Forelimb muscle (tissue), 1 donor: ENCODE measurements at regions not wholly inside any gene's neighbourhood (a gene's known extent, or its start where the extent isn't known, plus 50 kb on each side); places are given as distances from the start of the nearest gene placed in this dataset.
"Not testable (repeated sequence)": the region's sequence is repeated elsewhere in the genome, so short reads cannot be mapped to it uniquely, and the experiment has no call there.

Source experiments
- DNase-seq: peaks from one replicate; pipeline ENCODE4 v3.0.0-alpha.2; 2013; ENCODE audit warnings: low read depth

DNA sequence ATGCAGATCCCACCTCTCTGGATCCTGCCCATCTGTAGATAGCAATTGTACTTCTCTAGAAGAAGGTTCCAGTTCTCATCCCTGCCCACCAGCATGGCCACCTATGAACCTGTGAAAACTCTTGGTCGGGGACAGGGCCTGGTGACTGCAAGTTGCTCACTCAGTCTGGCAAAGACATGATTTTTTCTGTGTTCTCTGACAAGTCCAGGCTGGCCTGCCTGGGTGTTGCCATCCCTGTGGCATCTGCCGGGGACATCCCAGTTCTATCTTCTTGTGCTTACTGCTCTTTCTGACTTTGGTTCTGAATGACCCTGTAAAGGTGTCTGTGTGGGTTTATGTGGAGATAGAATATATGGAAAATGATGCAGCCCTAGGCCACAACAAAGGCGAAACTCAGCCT, 545.8 kb downstream of the INSC start:
- no peak for DNase-seq

GRCh38 chr11:15662285-15662684, 547.6 kb downstream of the INSC start:
- no peak for DNase-seq

GRCh38 chr11:15663777-15664218, 549.1 kb downstream of the INSC start:
- DNase-seq, result no peak

DNA sequence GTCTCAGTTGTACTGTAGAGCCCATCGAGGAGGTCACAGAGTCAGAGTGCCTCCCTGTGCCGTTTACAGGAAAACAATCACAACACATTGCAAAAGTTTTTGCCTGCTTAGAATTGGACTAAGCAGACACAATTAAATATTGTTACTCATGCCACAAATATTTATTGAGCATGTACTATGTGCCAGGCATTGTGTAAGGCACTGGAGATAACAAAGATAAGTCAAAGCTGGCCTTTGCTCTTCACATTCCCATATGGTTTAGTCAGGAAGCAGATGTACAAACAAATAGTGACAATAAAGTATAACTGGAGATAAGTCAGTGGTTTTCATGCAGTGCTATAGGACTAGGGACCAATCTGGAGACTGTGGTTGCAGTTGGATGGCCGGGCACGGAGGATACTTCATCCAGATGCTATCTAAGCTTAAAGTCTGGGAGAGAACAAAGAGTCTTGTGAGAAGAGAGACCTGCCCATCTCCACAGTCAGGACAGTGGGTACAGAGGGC, 550.7 kb downstream of the INSC start:
- no peak for DNase-seq

GRCh38 chr11:15667127-15667725, 552.5 kb downstream of the INSC start:
- DNase-seq, result no peak

GRCh38 chr11:15668718-15669117, 554.0 kb downstream of the INSC start:
- no peak for DNase-seq

DNA sequence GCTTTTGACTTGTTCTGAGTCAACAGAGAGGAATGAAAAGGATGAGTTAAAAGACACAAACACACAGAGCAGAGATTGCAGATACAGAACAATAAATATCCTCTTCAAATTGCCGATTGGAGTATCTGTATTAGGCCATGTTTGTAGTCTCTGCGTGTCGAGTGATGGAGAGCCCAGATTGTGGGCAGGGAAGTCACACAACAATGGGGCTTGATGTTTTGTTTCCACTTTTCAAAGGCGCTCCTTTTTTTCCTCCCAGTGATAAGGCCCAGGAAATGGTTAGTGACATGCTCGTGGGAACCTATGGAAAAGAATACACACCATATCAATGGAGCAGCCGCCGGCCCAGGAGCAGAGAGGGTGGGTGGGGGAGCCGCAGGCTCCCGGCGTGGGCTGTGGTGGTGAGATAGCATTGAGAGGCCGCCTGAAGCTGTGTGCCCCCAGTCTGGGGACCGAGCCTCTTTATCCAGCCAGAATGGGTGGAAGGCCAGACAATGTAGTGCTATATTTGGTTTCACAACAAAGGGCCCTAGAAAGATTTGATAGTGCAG, 555.9 kb downstream of the INSC start:
- no peak for DNase-seq

- DNase-seq, result no peak
These were observed 556.5 kb downstream of the INSC start for GRCh38 chr11:15671216-15671615.

DNA sequence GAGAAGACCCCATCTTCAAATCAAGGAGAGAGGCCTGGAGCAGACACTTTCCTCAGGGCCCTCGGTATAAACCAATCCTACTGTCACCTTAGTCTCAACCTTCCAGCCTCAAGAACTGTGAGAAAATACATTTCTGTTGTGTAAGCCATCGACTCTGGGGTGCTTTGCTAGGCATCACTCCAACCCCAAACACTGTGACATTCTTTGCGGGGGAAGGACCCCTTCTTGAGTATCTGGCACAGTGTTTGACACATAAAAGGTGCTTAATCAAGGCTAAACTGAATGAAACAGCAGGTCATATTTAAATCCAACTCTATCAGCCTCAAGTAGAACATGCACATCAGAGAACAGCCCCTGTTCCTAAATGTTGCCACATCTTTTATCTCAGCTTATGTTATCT, 558.1 kb downstream of the INSC start:
- no peak for DNase-seq

GRCh38 chr11:15673408-15673831, 558.7 kb downstream of the INSC start:
- no peak for DNase-seq

DNA sequence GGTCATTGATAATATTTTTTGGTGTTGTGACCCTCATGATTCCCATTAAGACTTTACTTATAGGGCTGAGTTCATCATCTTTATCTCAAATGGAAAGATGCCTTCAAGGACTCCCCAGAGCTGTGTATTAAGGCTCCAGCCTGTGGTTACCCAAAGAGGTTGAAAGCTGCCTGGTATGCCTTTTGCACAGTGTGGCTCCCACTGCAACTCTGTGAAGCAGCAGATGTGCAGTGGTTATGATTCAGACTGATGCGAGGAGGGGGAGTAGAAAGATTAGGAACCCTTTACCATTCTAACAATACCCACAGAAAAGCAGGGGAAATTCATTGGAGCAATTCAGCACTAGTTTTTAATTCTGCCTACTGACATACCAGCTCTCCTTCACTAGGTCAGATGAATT, 560.0 kb downstream of the INSC start:
- DNase-seq, result no peak

GRCh38 chr11:15675683-15676082, 561.0 kb downstream of the INSC start:
- DNase-seq, result no peak

DNA sequence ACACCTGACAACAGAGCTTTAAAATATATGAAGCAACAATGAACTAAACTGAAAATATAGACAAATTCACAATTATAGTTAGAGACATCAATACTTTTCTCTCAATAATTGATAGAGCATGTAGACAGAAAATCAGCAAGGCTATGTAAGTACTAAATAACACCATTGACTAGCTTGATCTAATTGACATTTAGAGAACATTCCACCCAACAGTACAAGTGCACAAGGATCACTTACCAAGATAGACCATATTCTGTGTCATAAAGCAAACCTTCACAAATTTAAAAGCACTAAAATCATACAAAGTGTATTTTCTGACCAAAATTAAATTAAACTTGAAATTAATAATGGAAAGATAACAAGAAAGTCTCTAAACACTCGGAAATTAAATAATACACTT, 562.5 kb downstream of the INSC start:
- no peak for DNase-seq

GRCh38 chr11:15683528-15683927, 568.8 kb downstream of the INSC start:
- DNase-seq, result no peak

DNA sequence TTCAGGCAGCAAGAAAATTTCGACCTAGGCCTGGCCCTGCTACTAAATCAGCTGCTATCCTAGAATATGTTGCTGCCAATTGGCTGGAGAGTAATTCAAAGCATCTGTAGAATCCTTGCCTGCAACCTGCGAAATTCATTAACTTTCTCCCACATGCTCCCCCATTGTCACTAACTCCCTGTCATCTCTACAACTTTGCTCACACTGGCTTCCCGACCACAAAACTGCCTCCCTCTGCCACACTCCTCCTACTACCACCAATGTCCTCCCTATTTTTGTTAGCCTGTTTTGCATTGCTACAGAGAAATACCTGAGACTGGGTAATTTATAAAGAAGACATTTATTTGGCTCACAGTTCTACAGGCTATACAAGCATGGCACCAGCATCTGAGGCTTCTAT, 570.6 kb downstream of the INSC start:
- no peak for DNase-seq

DNA sequence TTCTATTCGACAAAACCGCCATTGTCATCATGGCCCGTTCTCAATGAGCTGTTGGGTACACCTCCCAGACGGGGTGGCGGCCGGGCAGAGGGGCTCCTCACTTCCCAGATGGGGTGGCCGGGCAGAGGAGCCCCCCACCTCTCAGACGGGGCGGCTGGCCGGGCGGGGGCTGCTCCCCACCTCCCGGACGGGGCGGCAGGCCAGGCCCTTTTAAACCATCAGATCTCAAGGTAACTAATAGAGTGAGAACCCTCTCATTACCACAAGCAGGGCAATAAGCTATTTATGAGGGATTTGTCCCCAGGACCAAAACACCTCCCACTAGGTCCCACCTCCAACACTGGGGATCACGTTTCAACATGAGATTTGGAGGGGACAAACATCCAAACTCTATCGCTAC, 571.5 kb downstream of the INSC start:
- DNase-seq, result not testable (repeated sequence)

DNA sequence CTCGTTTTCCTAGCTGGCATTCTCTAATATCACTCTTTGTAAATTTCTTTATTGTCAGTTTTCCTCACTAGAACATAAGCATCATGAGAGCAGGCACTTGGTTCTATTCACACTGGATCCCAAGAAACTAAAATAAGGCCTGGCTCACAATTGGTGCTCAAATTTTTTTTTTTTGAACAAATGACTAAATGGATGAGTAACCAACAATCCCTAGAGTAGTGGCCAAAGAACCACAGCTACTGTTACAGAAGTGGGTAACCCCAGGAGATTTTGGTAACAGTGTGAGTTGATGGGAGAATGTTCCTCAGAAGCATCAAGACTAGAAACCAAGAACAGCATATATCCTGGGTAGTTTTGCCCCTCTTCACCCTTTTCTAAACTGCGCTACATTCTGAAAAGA, 572.6 kb downstream of the INSC start:
- DNase-seq, result no peak

- no peak for DNase-seq
These were observed 573.6 kb downstream of the INSC start for GRCh38 chr11:15688351-15688792.

- DNase-seq, result no peak
These were observed 575.6 kb downstream of the INSC start for GRCh38 chr11:15690320-15690719.

GRCh38 chr11:15692739-15693138, 578.0 kb downstream of the INSC start:
- DNase-seq, result no peak

DNA sequence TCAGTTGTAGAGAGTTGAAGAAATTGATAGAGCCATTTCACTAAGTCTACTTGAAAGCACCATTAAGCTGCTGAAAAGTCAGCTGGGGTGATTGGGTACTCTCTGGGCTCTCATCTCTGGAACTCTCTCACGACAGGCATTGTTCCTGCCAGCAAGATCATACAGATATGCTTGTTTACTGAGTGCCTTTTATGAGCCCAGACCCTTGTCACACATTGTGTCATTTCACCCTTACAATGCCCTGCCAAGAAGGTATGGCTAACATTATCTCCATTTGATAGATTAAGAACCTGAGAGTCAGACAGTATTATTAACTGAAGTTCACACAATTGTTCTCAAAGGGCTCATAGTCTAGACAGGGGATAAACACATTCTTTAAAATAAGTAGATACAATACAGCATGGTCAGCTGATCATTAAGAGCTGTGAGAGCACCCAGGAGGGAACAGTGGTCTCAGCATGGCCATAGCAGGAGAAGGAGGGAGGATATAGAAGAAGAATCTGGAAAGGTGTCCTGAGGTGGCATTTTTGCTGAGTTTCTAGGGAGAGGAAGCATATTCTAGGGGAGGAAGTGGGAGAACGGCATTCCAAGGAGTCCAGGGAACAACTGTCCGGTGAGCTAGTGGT, 580.5 kb downstream of the INSC start:
- no peak for DNase-seq

GRCh38 chr11:15696069-15696468, 581.3 kb downstream of the INSC start:
- DNase-seq, result no peak
